ENCODE measurements at regions not wholly inside any gene's neighbourhood (a gene's known extent, or its start where the extent isn't known, plus 50 kb on each side); places are given as distances from the start of the nearest gene placed in this dataset.

GRCh38 chr6:115411756-115412155 lies 648.9 kb downstream of the FRK start:
- no peak overlapping the region for H3K27ac ChIP-seq
- H4K20me1 ChIP-seq: no peaks in the 10 kb centered on the region
- TF ChIP-seq Cebpa-rat (IDR thresholded peaks at IDR 0.05): no peak
- H3K27me3 ChIP-seq: no peaks in the 10 kb centered on the region
- H3K9ac ChIP-seq: no peak overlapping the region
- no peak overlapping the region for H3K4me2 ChIP-seq
- peaks cover under 1% of the 10 kb centered on the region; the same call in 1 of the 2 replicates for H3K9me3 ChIP-seq
- no peak overlapping the region for H3K4me3 ChIP-seq
- H3K4me1 ChIP-seq: no peaks in the 10 kb centered on the region
- H3K36me3 ChIP-seq: no peaks in the 10 kb centered on the region

GRCh38 chr6:115404446-115404845 lies 656.2 kb downstream of the FRK start:
- Histone ChIP-seq H4K20me1 (no peaks in the 10 kb centered on the region), H3K9ac (no peak overlapping the region), H3K4me3 (no peak overlapping the region), H3K27me3 (no peaks in the 10 kb centered on the region), H3K4me2 (no peak overlapping the region), H3K27ac (no peak overlapping the region), H3K9me3 (peaks cover 6% of the 10 kb centered on the region; the same call in 1 of the 2 replicates), H3K4me1 (no peaks in the 10 kb centered on the region), H3K36me3 (no peaks in the 10 kb centered on the region)
- no peak for TF ChIP-seq Cebpa-rat (IDR thresholded peaks at IDR 0.05)

- H3K4me2 ChIP-seq: no peak overlapping the region
- peaks cover 6% of the 10 kb centered on the region; the same call in 1 of the 2 replicates for H3K9me3 ChIP-seq
- no peaks in the 10 kb centered on the region for H3K4me1 ChIP-seq
- TF ChIP-seq Cebpa-rat (IDR thresholded peaks at IDR 0.05): no peak
- no peaks in the 10 kb centered on the region for H4K20me1 ChIP-seq
- H3K36me3 ChIP-seq: no peaks in the 10 kb centered on the region
- H3K27ac ChIP-seq: no peak overlapping the region
- H3K27me3 ChIP-seq: no peaks in the 10 kb centered on the region
- H3K4me3 ChIP-seq: no peak overlapping the region
- H3K9ac ChIP-seq: no peak overlapping the region
These were observed 662.1 kb downstream of the FRK start for GRCh38 chr6:115398607-115399006.

GRCh38 chr6:115396112-115396906 lies 664.4 kb downstream of the FRK start:
- H3K4me2 ChIP-seq: no peak overlapping the region
- H3K36me3 ChIP-seq: no peaks in the 10 kb centered on the region
- H3K27ac ChIP-seq: no peak overlapping the region
- no peaks in the 10 kb centered on the region for H3K4me1 ChIP-seq
- H4K20me1 ChIP-seq: no peaks in the 10 kb centered on the region
- no peaks in the 10 kb centered on the region for H3K27me3 ChIP-seq
- peaks cover 13% of the 10 kb centered on the region for H3K9me3 ChIP-seq
- H3K9ac ChIP-seq: no peak overlapping the region
- no peak for TF ChIP-seq Cebpa-rat (IDR thresholded peaks at IDR 0.05)
- no peak overlapping the region for H3K4me3 ChIP-seq

- H3K36me3 ChIP-seq: no peaks in the 10 kb centered on the region
- no peak overlapping the region for H3K27ac ChIP-seq
- H3K9me3 ChIP-seq: peaks cover 13% of the 10 kb centered on the region
- H4K20me1 ChIP-seq: no peaks in the 10 kb centered on the region
- no peak for TF ChIP-seq Cebpa-rat (IDR thresholded peaks at IDR 0.05)
- no peak overlapping the region for H3K4me2 ChIP-seq
- no peak overlapping the region for H3K9ac ChIP-seq
- H3K4me3 ChIP-seq: no peak overlapping the region
- H3K4me1 ChIP-seq: no peaks in the 10 kb centered on the region
- H3K27me3 ChIP-seq: no peaks in the 10 kb centered on the region
These were observed 666.9 kb downstream of the FRK start for GRCh38 chr6:115393821-115394220.

DNA sequence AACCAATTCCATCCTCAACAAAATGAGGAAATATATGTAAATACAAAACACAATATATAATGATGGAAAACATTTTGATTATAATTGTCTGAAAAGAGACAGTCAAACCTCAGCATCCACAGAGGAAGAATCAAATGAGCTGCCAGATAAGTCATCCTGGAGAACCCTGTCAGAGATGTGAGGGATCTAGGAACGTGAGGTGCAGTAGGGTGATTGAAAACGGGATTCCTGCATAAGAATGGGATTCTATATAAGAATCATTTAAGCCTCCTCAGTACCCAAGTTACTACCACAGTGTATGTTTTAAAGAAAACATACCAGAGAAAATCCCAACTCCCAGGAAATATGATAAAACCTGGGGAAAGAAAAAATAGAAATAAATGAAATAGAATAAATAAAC lies 690.5 kb downstream of the FRK start:
- H3K36me3 ChIP-seq: no peaks in the 10 kb centered on the region
- H3K4me2 ChIP-seq: no peak overlapping the region
- no peak for TF ChIP-seq Cebpa-rat (IDR thresholded peaks at IDR 0.05)
- no peaks in the 10 kb centered on the region for H3K27me3 ChIP-seq
- no peaks in the 10 kb centered on the region for H4K20me1 ChIP-seq
- H3K9me3 ChIP-seq: peaks cover 7% of the 10 kb centered on the region
- H3K4me1 ChIP-seq: no peaks in the 10 kb centered on the region
- no peak overlapping the region for H3K4me3 ChIP-seq
- no peak overlapping the region for H3K27ac ChIP-seq
- H3K9ac ChIP-seq: no peak overlapping the region

DNA sequence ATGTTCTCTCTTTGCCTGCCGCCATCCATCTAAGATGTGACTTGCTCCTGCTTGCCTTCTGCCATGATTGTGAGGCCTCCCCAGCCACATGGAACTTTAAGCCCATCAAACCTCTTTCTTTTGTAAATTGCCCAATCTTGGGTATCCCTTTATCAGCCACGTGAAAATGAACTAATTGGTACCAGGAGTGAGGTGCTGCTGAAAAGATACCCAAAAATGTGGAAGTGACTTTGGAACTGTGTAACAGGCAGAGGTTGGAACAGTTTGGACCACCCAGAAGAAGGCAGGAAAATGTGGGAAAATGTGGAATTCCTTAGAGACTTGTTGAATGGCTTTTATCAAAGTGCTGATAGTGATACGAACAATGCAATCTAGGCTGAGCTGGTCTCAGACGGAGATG lies 694.9 kb downstream of the FRK start:
- H3K4me2 ChIP-seq: no peak overlapping the region
- no peaks in the 10 kb centered on the region for H3K36me3 ChIP-seq
- no peak overlapping the region for H3K4me3 ChIP-seq
- no peaks in the 10 kb centered on the region for H4K20me1 ChIP-seq
- no peak overlapping the region for H3K9ac ChIP-seq
- no peak overlapping the region for H3K27ac ChIP-seq
- H3K4me1 ChIP-seq: no peaks in the 10 kb centered on the region
- H3K27me3 ChIP-seq: no peaks in the 10 kb centered on the region
- TF ChIP-seq Cebpa-rat (IDR thresholded peaks at IDR 0.05): no peak
- peaks cover 7% of the 10 kb centered on the region for H3K9me3 ChIP-seq

DNA sequence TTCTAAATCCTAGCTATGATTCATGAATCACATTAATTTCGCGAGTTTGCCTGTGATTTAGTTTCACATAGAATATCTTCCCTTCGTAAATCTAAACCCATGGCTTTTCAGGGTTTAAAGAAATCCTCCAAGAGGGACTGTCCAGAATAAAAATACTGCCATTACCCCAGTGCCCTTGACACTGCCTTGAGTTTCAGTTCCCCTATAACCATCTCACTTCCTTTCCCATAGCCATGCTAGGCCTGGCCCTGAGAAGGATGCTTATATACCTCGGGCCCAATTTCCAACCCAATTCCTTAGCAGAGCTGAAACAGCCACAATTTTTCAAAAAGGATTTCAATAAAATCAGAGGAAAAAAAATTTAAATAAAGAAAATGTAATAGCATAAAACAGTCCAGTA lies 697.3 kb downstream of the FRK start:
- no peaks in the 10 kb centered on the region for H4K20me1 ChIP-seq
- H3K36me3 ChIP-seq: no peaks in the 10 kb centered on the region
- H3K9ac ChIP-seq: no peak overlapping the region
- H3K27ac ChIP-seq: no peak overlapping the region
- H3K4me1 ChIP-seq: no peaks in the 10 kb centered on the region
- H3K9me3 ChIP-seq: peaks cover 7% of the 10 kb centered on the region
- no peak overlapping the region for H3K4me3 ChIP-seq
- no peak for TF ChIP-seq Cebpa-rat (IDR thresholded peaks at IDR 0.05)
- no peaks in the 10 kb centered on the region for H3K27me3 ChIP-seq
- no peak overlapping the region for H3K4me2 ChIP-seq

DNA sequence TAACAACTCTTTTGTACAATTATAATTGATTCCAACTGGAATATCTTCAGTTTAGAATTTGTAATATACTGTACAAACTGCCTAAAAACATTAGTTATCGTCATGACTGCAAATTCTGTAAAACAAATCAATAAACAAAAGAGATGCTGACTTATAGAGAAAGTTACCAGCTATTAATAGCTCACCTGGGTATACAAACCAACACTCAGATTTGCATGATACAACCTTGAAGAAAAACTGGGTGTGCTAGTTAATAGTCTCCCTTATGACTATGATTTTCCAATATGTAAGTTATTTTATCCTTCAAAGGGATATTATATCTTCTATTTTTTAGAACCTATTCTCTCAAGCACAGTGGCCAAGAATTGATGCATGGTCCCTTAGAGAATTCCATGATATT lies 698.5 kb downstream of the FRK start:
- no peak for TF ChIP-seq Cebpa-rat (IDR thresholded peaks at IDR 0.05)
- Histone ChIP-seq H3K27me3 (no peaks in the 10 kb centered on the region), H3K27ac (no peak overlapping the region), H3K9ac (no peak overlapping the region), H3K4me3 (no peak overlapping the region), H4K20me1 (no peaks in the 10 kb centered on the region), H3K4me2 (no peak overlapping the region), H3K4me1 (no peaks in the 10 kb centered on the region), H3K36me3 (no peaks in the 10 kb centered on the region), H3K9me3 (peaks cover 7% of the 10 kb centered on the region)

DNA sequence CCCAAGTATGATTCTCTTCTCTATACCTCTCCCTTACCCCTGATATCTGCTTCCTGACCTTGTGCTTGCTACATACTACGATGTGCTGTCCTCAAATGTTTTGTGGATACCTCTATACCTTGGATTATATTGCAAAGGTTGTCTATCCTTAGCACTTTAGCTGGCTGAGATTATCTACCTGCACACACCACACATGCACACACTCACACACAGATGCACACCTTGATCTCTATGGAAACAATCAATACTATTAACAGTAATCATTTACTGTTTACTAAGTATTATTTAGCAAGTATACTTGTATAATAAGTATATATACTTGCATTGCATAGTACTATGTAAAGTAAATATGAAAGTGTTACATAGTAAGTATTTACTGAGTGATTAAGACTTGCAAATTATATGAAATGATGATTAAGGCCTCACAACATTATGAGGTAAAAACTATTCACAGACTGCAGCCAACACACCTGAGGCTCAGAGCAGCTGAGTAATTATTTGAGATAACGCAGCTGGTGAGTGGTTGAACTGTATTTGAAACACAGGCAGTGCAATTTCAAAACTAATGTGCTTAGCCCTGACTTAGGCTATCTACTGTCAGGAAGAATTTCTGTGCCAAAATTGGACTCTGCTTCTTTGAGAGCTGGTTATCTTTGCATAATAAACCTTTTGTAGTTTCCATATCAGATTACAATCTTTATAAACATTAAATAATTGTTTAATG lies 699.9 kb downstream of the FRK start:
- TF ChIP-seq Cebpa-rat (IDR thresholded peaks at IDR 0.05): no peak
- Histone ChIP-seq H3K4me3 (no peak overlapping the region), H3K27me3 (no peaks in the 10 kb centered on the region), H4K20me1 (no peaks in the 10 kb centered on the region), H3K27ac (no peak overlapping the region), H3K9ac (no peak overlapping the region), H3K4me2 (no peak overlapping the region), H3K9me3 (peaks cover 4% of the 10 kb centered on the region; the same call in 1 of the 2 replicates), H3K36me3 (no peaks in the 10 kb centered on the region), H3K4me1 (no peaks in the 10 kb centered on the region)

All from BLaER1 (cell line).